Lung (tissue), 11 donors: ENCODE measurements at regions not wholly inside any gene's neighbourhood (a gene's known extent, or its start where the extent isn't known, plus 50 kb on each side); places are given as distances from the start of the nearest gene placed in this dataset.
"Not testable (repeated sequence)": the region's sequence is repeated elsewhere in the genome, so short reads cannot be mapped to it uniquely, and the experiment has no call there.

ENCODE experiments used
- ATAC-seq: fragments of 200-7000 bp; cut with Tn5 transposase; one replicate; pipeline ENCODE4 v1.9.1; 2020; ENCODE audit warnings: moderate number of reproducible peaks; ENCODE audit not compliant: insufficient read depth, low FRiP score
- DNase-seq, 3 donors: peaks; one replicate each; pipeline ENCODE4 v3.0.0-alpha.2; 2013 to 2017
- H3K27ac ChIP-seq, 2 donors: one replicate each; pipeline ENCODE4 v1.5.1; 2013; ENCODE audit warnings: mild to moderate bottlenecking in 2 of 2, moderate library complexity in 2 of 2, control low read depth in 1 of 2, inconsistent platforms in 1 of 2, low read depth in 1 of 2, low read length in 1 of 2
- H3K27me3 ChIP-seq, 3 donors: one replicate each; pipeline ENCODE4 v1.5.1; 2013; ENCODE audit warnings: low read length in 2 of 3; ENCODE audit not compliant: control insufficient read depth in 3 of 3, insufficient read depth in 3 of 3
- H3K36me3 ChIP-seq, 4 donors: one replicate each; pipeline ENCODE4 v1.5.1; 2013; ENCODE audit warnings: low read length in 4 of 4, mild to moderate bottlenecking in 1 of 4, moderate library complexity in 1 of 4; ENCODE audit not compliant: control insufficient read depth in 4 of 4, insufficient read depth in 4 of 4
- H3K4me1 ChIP-seq, 5 donors: one replicate each; pipeline ENCODE4 v1.5.1; 2013; ENCODE audit warnings: low read length in 5 of 5, mild to moderate bottlenecking in 2 of 5, moderate library complexity in 1 of 5; ENCODE audit not compliant: control insufficient read depth in 5 of 5, insufficient read depth in 5 of 5
- H3K4me3 ChIP-seq: one replicate; pipeline ENCODE4 v1.5.1; 2013; ENCODE audit warnings: mild to moderate bottlenecking, control low read depth, moderate library complexity
- H3K9ac ChIP-seq, 2 donors: one replicate each; pipeline ENCODE4 v1.5.1; 2013; ENCODE audit warnings: low read length in 2 of 2, control low read depth in 1 of 2; ENCODE audit not compliant: insufficient read depth in 1 of 2
- H3K9me3 ChIP-seq, 4 donors: one replicate each; pipeline ENCODE4 v1.5.1; 2013; ENCODE audit warnings: low read length in 3 of 4, mild to moderate bottlenecking in 1 of 4, moderate library complexity in 1 of 4; ENCODE audit not compliant: control insufficient read depth in 4 of 4, insufficient read depth in 3 of 4
- CTCF ChIP-seq: IDR thresholded peaks from 2 replicates; pipeline ENCODE4 v1.5.1; 2012; ENCODE audit warnings: mild to moderate bottlenecking; ENCODE audit errors: control extremely low read depth, extremely low read depth
- WGBS, 2 donors: extraction: QIAGEN DNeasy Blood & Tissue Kit; methylation state at CpG; one replicate each; pipeline ENCODE4 v1.1.7; 2013; 5-methylcytosine and 5-hydroxymethylcytosine counted together
- donor health status: control.
- donor health status: control.
- donor health status: Bipolar disorder and iron deficiency.
- donor health status: healthy.
- donor health status: DM: yes; HTN: yes; CAD: no.

- no peaks in the 10 kb centered on the region for H3K36me3 ChIP-seq
- 58 to 78% methylated on average over 2 of the region's 2 CpGs for WGBS, 2 donors
- H3K9ac ChIP-seq = no peak overlapping the region
- no peak overlapping the region for H3K4me3 ChIP-seq
- no peaks in the 10 kb centered on the region for H3K27me3 ChIP-seq
- TF ChIP-seq CTCF = no peak
- no peaks in the 10 kb centered on the region for H3K4me1 ChIP-seq
- no peak overlapping the region for H3K27ac ChIP-seq
- no peak for DNase-seq
- no peaks in the 10 kb centered on the region for H3K9me3 ChIP-seq
- no peak for ATAC-seq
Observed at GRCh38 chr20:12554426-12554825, 454.3 kb upstream of the SPTLC3 start.

- DNase-seq = no peak
- H3K9ac ChIP-seq = no peak overlapping the region
Observed at GRCh38 chr20:12555369-12555768, 453.4 kb upstream of the SPTLC3 start.

GRCh38 chr20:12555849-12556248 lies 452.9 kb upstream of the SPTLC3 start:
- H3K9ac ChIP-seq, H3K4me3 ChIP-seq, H3K9me3 ChIP-seq, ATAC-seq, H3K27me3 ChIP-seq, DNase-seq, H3K27ac ChIP-seq, H3K36me3 ChIP-seq, H3K4me1 ChIP-seq: not testable (repeated sequence)
- WGBS, 2 donors = 89 to 93% methylated on average over 12 of the region's 12 CpGs

More at GRCh38 chr20:12555369-12555768, 453.4 kb upstream of the SPTLC3 start:
- no peaks in the 10 kb centered on the region for H3K36me3 ChIP-seq
- no peak overlapping the region for H3K4me3 ChIP-seq
- WGBS, 2 donors = 80 to 88% methylated on average over 1 of the region's 1 CpG
- H3K4me1 ChIP-seq = no peaks in the 10 kb centered on the region
- no peaks in the 10 kb centered on the region for H3K27me3 ChIP-seq
- no peak for ATAC-seq
- no peak overlapping the region for H3K27ac ChIP-seq
- no peak for TF ChIP-seq CTCF
- no peaks in the 10 kb centered on the region for H3K9me3 ChIP-seq

GRCh38 chr20:12557224-12557623 lies 451.5 kb upstream of the SPTLC3 start:
- Histone ChIP-seq H3K27ac (no peak overlapping the region), H3K9ac (no peak overlapping the region), H3K27me3 (no peaks in the 10 kb centered on the region), H3K4me3 (no peak overlapping the region), H3K9me3 (peaks cover 0 to 3% (median 0%) of the 10 kb centered on the region in 4 donors), H3K4me1 (no peaks in the 10 kb centered on the region), H3K36me3 (no peaks in the 10 kb centered on the region)
- no peak for ATAC-seq
- no peak for TF ChIP-seq CTCF
- DNase-seq = no peak
